HG03378 (cell line): ENCODE measurements at regions not wholly inside any gene's neighbourhood (a gene's known extent, or its start where the extent isn't known, plus 50 kb on each side); places are given as distances from the start of the nearest gene placed in this dataset.

Experiments used
- ATAC-seq: cut with Tn5 transposase; IDR thresholded peaks from one replicate; pipeline ENCODE4 v1.9.1; 2021; ENCODE audit warnings: mild to moderate bottlenecking, moderate library complexity; ENCODE audit not compliant: unreplicated experiment

GRCh38 chr10:94276140-94276539 lies 86.6 kb downstream of the NOC3L start:
- no peak for ATAC-seq

GRCh38 chr10:94277450-94277849 lies 85.3 kb downstream of the NOC3L start:
- no peak for ATAC-seq

- peak; percentile 77 for ATAC-seq
Measured at GRCh38 chr10:94279835-94280709, 82.7 kb downstream of the NOC3L start.

- ATAC-seq: no peak
Measured at GRCh38 chr10:94281654-94282053, 81.1 kb downstream of the NOC3L start.

GRCh38 chr10:94282369-94282768 lies 80.4 kb downstream of the NOC3L start:
- ATAC-seq: no peak
